HEK293T (cell line): ENCODE measurements at regions not wholly inside any gene's neighbourhood (a gene's known extent, or its start where the extent isn't known, plus 50 kb on each side); places are given as distances from the start of the nearest gene placed in this dataset.

Experiments used
- BHLHE40 ChIP-seq: fragments of 450-650 bp; IDR thresholded peaks from 2 replicates; pipeline ENCODE4 v1.6.1; 2016; ENCODE audit warnings: mild to moderate bottlenecking, moderate library complexity, borderline replicate concordance
- ELF4 ChIP-seq: fragments of 450-650 bp; IDR thresholded peaks from 2 replicates; pipeline ENCODE4 v1.6.1; 2017; ENCODE audit warnings: antibody characterized with exemption
- FOXM1 ChIP-seq: fragments of 450-650 bp; IDR thresholded peaks from 2 replicates; pipeline ENCODE4 v1.6.1; 2017; ENCODE audit warnings: mild to moderate bottlenecking, borderline replicate concordance
- SP1 ChIP-seq: fragments of 450-650 bp; IDR thresholded peaks from 2 replicates; pipeline ENCODE4 v1.6.1; 2017
- TARDBP ChIP-seq: fragments of 450-650 bp; IDR thresholded peaks from 2 replicates; pipeline ENCODE4 v1.6.1; 2016

DNA sequence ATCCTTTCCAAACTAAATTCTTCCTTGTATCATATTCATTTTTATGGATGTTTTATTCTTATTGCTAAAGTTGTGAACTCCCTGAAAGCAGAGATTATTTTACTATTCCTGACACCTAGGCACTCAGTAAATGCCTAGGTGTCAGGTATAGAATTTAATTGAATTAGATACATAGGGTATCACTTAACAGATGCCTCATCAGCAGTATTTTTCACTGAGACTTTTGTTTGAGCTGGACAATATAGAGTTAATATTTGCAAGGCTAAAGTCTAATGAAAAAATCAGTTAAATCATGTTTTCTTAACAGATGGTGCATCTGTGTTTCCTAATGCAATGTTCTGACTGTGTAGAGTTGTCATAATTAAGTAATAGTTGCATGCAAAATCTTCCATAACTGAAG, 182.7 kb downstream of the DERA start:
- no peak for TF ChIP-seq TARDBP
- TF ChIP-seq SP1: no peak
- no peak for TF ChIP-seq BHLHE40
- TF ChIP-seq FOXM1: no peak
- no peak for TF ChIP-seq ELF4
